ENCODE measurements at regions not wholly inside any gene's neighbourhood (a gene's known extent, or its start where the extent isn't known, plus 50 kb on each side); places are given as distances from the start of the nearest gene placed in this dataset.
A peak's percentile ranks its signal among the peaks of the same experiment; 100 is the strongest.

GRCh38 chr21:38183961-38184360 lies 72.8 kb upstream of the KCNJ15 start:
- H3K4me3 ChIP-seq (ENCODE audit: control insufficient read depth, low read depth, low read length), result no peak overlapping the region
- TF ChIP-seq CTCF (conservative IDR thresholded peaks at IDR 0.05; ENCODE audit: control insufficient read depth, insufficient read depth, low read depth, low read length), result no peak
- DNase-seq (ENCODE audit: low read depth), result no peak

GRCh38 chr21:38186661-38187270 lies 70.0 kb upstream of the KCNJ15 start:
- H3K4me3 ChIP-seq (ENCODE audit: control insufficient read depth, low read depth, low read length), result no peak overlapping the region
- no peak for DNase-seq (ENCODE audit: low read depth)
- TF ChIP-seq CTCF (conservative IDR thresholded peaks at IDR 0.05; ENCODE audit: control insufficient read depth, insufficient read depth, low read depth, low read length), result no peak

GRCh38 chr21:38188037-38188436 lies 68.8 kb upstream of the KCNJ15 start:
- no peak for TF ChIP-seq CTCF (conservative IDR thresholded peaks at IDR 0.05; ENCODE audit: control insufficient read depth, insufficient read depth, low read depth, low read length)
- no peak overlapping the region for H3K4me3 ChIP-seq (ENCODE audit: control insufficient read depth, low read depth, low read length)
- DNase-seq (ENCODE audit: low read depth), result peak; percentile 89

- no peak for DNase-seq (ENCODE audit: low read depth)
- H3K4me3 ChIP-seq (ENCODE audit: control insufficient read depth, low read depth, low read length), result no peak overlapping the region
- no peak for TF ChIP-seq CTCF (conservative IDR thresholded peaks at IDR 0.05; ENCODE audit: control insufficient read depth, insufficient read depth, low read depth, low read length)
Measured at GRCh38 chr21:38196036-38196435, 60.8 kb upstream of the KCNJ15 start.

GRCh38 chr21:38202811-38203210 lies 54.0 kb upstream of the KCNJ15 start:
- DNase-seq (ENCODE audit: low read depth), result no peak
- no peak overlapping the region for H3K4me3 ChIP-seq (ENCODE audit: control insufficient read depth, low read depth, low read length)
- TF ChIP-seq CTCF (conservative IDR thresholded peaks at IDR 0.05; ENCODE audit: control insufficient read depth, insufficient read depth, low read depth, low read length), result no peak

GRCh38 chr21:38203229-38203628 lies 53.6 kb upstream of the KCNJ15 start:
- DNase-seq (ENCODE audit: low read depth), result no peak
- H3K4me3 ChIP-seq (ENCODE audit: control insufficient read depth, low read depth, low read length), result no peak overlapping the region
- no peak for TF ChIP-seq CTCF (conservative IDR thresholded peaks at IDR 0.05; ENCODE audit: control insufficient read depth, insufficient read depth, low read depth, low read length)

- no peak overlapping the region for H3K4me3 ChIP-seq (ENCODE audit: control insufficient read depth, low read depth, low read length)
- DNase-seq (ENCODE audit: low read depth), result no peak
- TF ChIP-seq CTCF (conservative IDR thresholded peaks at IDR 0.05; ENCODE audit: control insufficient read depth, insufficient read depth, low read depth, low read length), result no peak
Measured at GRCh38 chr21:38205940-38206339, 50.9 kb upstream of the KCNJ15 start.
